NCI-H524 treated with DMSO at 0.1 percent for 48 hours (cell line): ENCODE measurements at regions not wholly inside any gene's neighbourhood (a gene's known extent, or its start where the extent isn't known, plus 50 kb on each side); places are given as distances from the start of the nearest gene placed in this dataset.

Experiments used
- DNase-seq: peaks from one replicate; lab custom pipeline; 2025; lab: John Stamatoyannopoulos, UW

GRCh38 chr7:123259759-123260158, 60.0 kb upstream of the SLC13A1 start:
- no peak for DNase-seq
